ENCODE measurements at regions not wholly inside any gene's neighbourhood (a gene's known extent, or its start where the extent isn't known, plus 50 kb on each side); places are given as distances from the start of the nearest gene placed in this dataset.

GRCh38 chr12:132396657-132397056 lies 67.3 kb upstream of the GALNT9 start:
- Histone ChIP-seq H3K9ac (ENCODE audit: low read depth, low read length) (no peak overlapping the region), H3K4me2 (ENCODE audit: low read length) (no peak overlapping the region), H3K27me3 (ENCODE audit: control insufficient read depth, insufficient read depth, low read length) (peaks cover 42% of the 10 kb centered on the region), H3K9me3 (replicated peaks; ENCODE audit: low read length) (peaks cover 4% of the 10 kb centered on the region), H3K4me1 (ENCODE audit: control insufficient read depth, insufficient read depth, low read length) (no peaks in the 10 kb centered on the region), H3K4me3 (ENCODE audit: low read length) (no peak overlapping the region), H3K36me3 (ENCODE audit: insufficient read depth, low read length) (no peaks in the 10 kb centered on the region)

- Histone ChIP-seq H3K4me3 (ENCODE audit: low read length) (no peak overlapping the region), H3K27me3 (ENCODE audit: control insufficient read depth, insufficient read depth, low read length) (peaks cover 40% of the 10 kb centered on the region), H3K4me2 (ENCODE audit: low read length) (no peak overlapping the region), H3K4me1 (ENCODE audit: control insufficient read depth, insufficient read depth, low read length) (no peaks in the 10 kb centered on the region), H3K9me3 (replicated peaks; ENCODE audit: low read length) (peaks cover 4% of the 10 kb centered on the region), H3K9ac (ENCODE audit: low read depth, low read length) (no peak overlapping the region), H3K36me3 (ENCODE audit: insufficient read depth, low read length) (no peaks in the 10 kb centered on the region)
Observed at GRCh38 chr12:132395908-132396305, 66.5 kb upstream of the GALNT9 start.

GRCh38 chr12:132395192-132395907 lies 66.0 kb upstream of the GALNT9 start:
- Histone ChIP-seq H3K27me3 (ENCODE audit: control insufficient read depth, insufficient read depth, low read length) (peaks cover 36% of the 10 kb centered on the region), H3K4me3 (ENCODE audit: low read length) (no peak overlapping the region), H3K4me1 (ENCODE audit: control insufficient read depth, insufficient read depth, low read length) (no peaks in the 10 kb centered on the region), H3K4me2 (ENCODE audit: low read length) (no peak overlapping the region), H3K9ac (ENCODE audit: low read depth, low read length) (no peak overlapping the region), H3K36me3 (ENCODE audit: insufficient read depth, low read length) (no peaks in the 10 kb centered on the region), H3K9me3 (replicated peaks; ENCODE audit: low read length) (peaks cover 4% of the 10 kb centered on the region)

GRCh38 chr12:132393991-132394949 lies 64.9 kb upstream of the GALNT9 start:
- no peak overlapping the region for H3K4me3 ChIP-seq (ENCODE audit: low read length)
- no peak overlapping the region for H3K4me2 ChIP-seq (ENCODE audit: low read length)
- H3K4me1 ChIP-seq (ENCODE audit: control insufficient read depth, insufficient read depth, low read length), result no peaks in the 10 kb centered on the region
- no peak overlapping the region for H3K9ac ChIP-seq (ENCODE audit: low read depth, low read length)
- peaks cover 4% of the 10 kb centered on the region for H3K9me3 ChIP-seq (replicated peaks; ENCODE audit: low read length)
- peaks cover 25% of the 10 kb centered on the region for H3K27me3 ChIP-seq (ENCODE audit: control insufficient read depth, insufficient read depth, low read length)
- H3K36me3 ChIP-seq (ENCODE audit: insufficient read depth, low read length), result no peaks in the 10 kb centered on the region

GRCh38 chr12:132393245-132393795 lies 63.9 kb upstream of the GALNT9 start:
- Histone ChIP-seq H3K9me3 (replicated peaks; ENCODE audit: low read length) (peaks cover 4% of the 10 kb centered on the region), H3K4me2 (ENCODE audit: low read length) (no peak overlapping the region), H3K27me3 (ENCODE audit: control insufficient read depth, insufficient read depth, low read length) (peaks cover 24% of the 10 kb centered on the region), H3K9ac (ENCODE audit: low read depth, low read length) (no peak overlapping the region), H3K4me1 (ENCODE audit: control insufficient read depth, insufficient read depth, low read length) (no peaks in the 10 kb centered on the region), H3K4me3 (ENCODE audit: low read length) (no peak overlapping the region), H3K36me3 (ENCODE audit: insufficient read depth, low read length) (no peaks in the 10 kb centered on the region)

- Histone ChIP-seq H3K4me2 (ENCODE audit: low read length) (no peak overlapping the region), H3K36me3 (ENCODE audit: insufficient read depth, low read length) (no peaks in the 10 kb centered on the region), H3K9ac (ENCODE audit: low read depth, low read length) (no peak overlapping the region), H3K27me3 (ENCODE audit: control insufficient read depth, insufficient read depth, low read length) (peaks cover 23% of the 10 kb centered on the region), H3K4me1 (ENCODE audit: control insufficient read depth, insufficient read depth, low read length) (no peaks in the 10 kb centered on the region), H3K4me3 (ENCODE audit: low read length) (no peak overlapping the region), H3K9me3 (replicated peaks; ENCODE audit: low read length) (peaks cover 4% of the 10 kb centered on the region)
Observed at GRCh38 chr12:132392389-132393244, 63.2 kb upstream of the GALNT9 start.

- no peak overlapping the region for H3K9ac ChIP-seq (ENCODE audit: low read depth, low read length)
- H3K4me2 ChIP-seq (ENCODE audit: low read length), result no peak overlapping the region
- no peaks in the 10 kb centered on the region for H3K4me1 ChIP-seq (ENCODE audit: control insufficient read depth, insufficient read depth, low read length)
- peaks cover 4% of the 10 kb centered on the region for H3K9me3 ChIP-seq (replicated peaks; ENCODE audit: low read length)
- no peak overlapping the region for H3K4me3 ChIP-seq (ENCODE audit: low read length)
- H3K27me3 ChIP-seq (ENCODE audit: control insufficient read depth, insufficient read depth, low read length), result peaks cover 26% of the 10 kb centered on the region
- no peaks in the 10 kb centered on the region for H3K36me3 ChIP-seq (ENCODE audit: insufficient read depth, low read length)
Observed at GRCh38 chr12:132391326-132392041, 62.1 kb upstream of the GALNT9 start.

GRCh38 chr12:132390287-132391076 lies 61.1 kb upstream of the GALNT9 start:
- H3K4me3 ChIP-seq (ENCODE audit: low read length), result no peak overlapping the region
- no peak overlapping the region for H3K9ac ChIP-seq (ENCODE audit: low read depth, low read length)
- no peak overlapping the region for H3K4me2 ChIP-seq (ENCODE audit: low read length)
- H3K27me3 ChIP-seq (ENCODE audit: control insufficient read depth, insufficient read depth, low read length), result peaks cover 32% of the 10 kb centered on the region
- H3K9me3 ChIP-seq (replicated peaks; ENCODE audit: low read length), result peaks cover 4% of the 10 kb centered on the region
- H3K4me1 ChIP-seq (ENCODE audit: control insufficient read depth, insufficient read depth, low read length), result no peaks in the 10 kb centered on the region
- H3K36me3 ChIP-seq (ENCODE audit: insufficient read depth, low read length), result no peaks in the 10 kb centered on the region

- H3K9ac ChIP-seq (ENCODE audit: low read depth, low read length), result no peak overlapping the region
- H3K36me3 ChIP-seq (ENCODE audit: insufficient read depth, low read length), result no peaks in the 10 kb centered on the region
- H3K9me3 ChIP-seq (replicated peaks; ENCODE audit: low read length), result peaks cover 1% of the 10 kb centered on the region
- H3K4me1 ChIP-seq (ENCODE audit: control insufficient read depth, insufficient read depth, low read length), result no peaks in the 10 kb centered on the region
- no peak overlapping the region for H3K4me3 ChIP-seq (ENCODE audit: low read length)
- H3K4me2 ChIP-seq (ENCODE audit: low read length), result no peak overlapping the region
- H3K27me3 ChIP-seq (ENCODE audit: control insufficient read depth, insufficient read depth, low read length), result peaks cover 39% of the 10 kb centered on the region
Observed at GRCh38 chr12:132389526-132390286, 60.3 kb upstream of the GALNT9 start.
